OCI-LY3 (cell line): ENCODE measurements at regions not wholly inside any gene's neighbourhood (a gene's known extent, or its start where the extent isn't known, plus 50 kb on each side); places are given as distances from the start of the nearest gene placed in this dataset.

ENCODE experiments used
- CTCF ChIP-seq: fragments of 200-600, 300-600 bp; sonication (generic); IDR thresholded peaks from 2 replicates; pipeline ENCODE4 v1.5.1; 2014; ENCODE audit warnings: antibody characterized with exemption, low read length, low read depth
- EZH2phosphoT487 ChIP-seq: fragments of 200-600 bp; shearing (Covaris generic); IDR thresholded peaks from 2 replicates; pipeline ENCODE4 v1.6.1; 2018; ENCODE audit warnings: antibody characterized with exemption, mixed run types, low read depth

- TF ChIP-seq CTCF: no peak
- TF ChIP-seq EZH2phosphoT487: no peak
Measured at GRCh38 chr12:19021240-19021639, 108.3 kb upstream of the PLEKHA5 start.
